ENCODE measurements at regions not wholly inside any gene's neighbourhood (a gene's known extent, or its start where the extent isn't known, plus 50 kb on each side); places are given as distances from the start of the nearest gene placed in this dataset.
A peak's percentile ranks its signal among the peaks of the same experiment; 100 is the strongest.

GRCh38 chr2:113829761-113830160 is 60.1 kb upstream of the ACTR3 start:
- DNase-seq = peak; percentile 64
- H3K4me3 ChIP-seq (ENCODE audit: low read depth, low read length) = no peak overlapping the region

GRCh38 chr2:113829270-113829669 is 60.6 kb upstream of the ACTR3 start:
- no peaks in the 10 kb centered on the region for H3K36me3 ChIP-seq
- DNase-seq = no peak
- H3K9me3 ChIP-seq (ENCODE audit: severe bottlenecking) = no peaks in the 10 kb centered on the region
- no peak for TF ChIP-seq CTCF (IDR thresholded peaks at IDR 0.05; ENCODE audit: low read depth, low read length)
- no peaks in the 10 kb centered on the region for H3K27me3 ChIP-seq (ENCODE audit: insufficient read depth, low read depth, severe bottlenecking)
- no peak overlapping the region for H3K4me3 ChIP-seq (ENCODE audit: low read depth, low read length)
- H3K27ac ChIP-seq = no peak overlapping the region

More at GRCh38 chr2:113829761-113830160, 60.1 kb upstream of the ACTR3 start:
- H3K36me3 ChIP-seq = no peaks in the 10 kb centered on the region
- H3K27ac ChIP-seq = no peak overlapping the region
- no peak for TF ChIP-seq CTCF (IDR thresholded peaks at IDR 0.05; ENCODE audit: low read depth, low read length)
- H3K27me3 ChIP-seq (ENCODE audit: insufficient read depth, low read depth, severe bottlenecking) = no peaks in the 10 kb centered on the region
- no peaks in the 10 kb centered on the region for H3K9me3 ChIP-seq (ENCODE audit: severe bottlenecking)

- no peaks in the 10 kb centered on the region for H3K27me3 ChIP-seq (ENCODE audit: insufficient read depth, low read depth, severe bottlenecking)
- no peak overlapping the region for H3K27ac ChIP-seq
Observed at GRCh38 chr2:113828049-113828742, 61.7 kb upstream of the ACTR3 start.

GRCh38 chr2:113827426-113827825 is 62.5 kb upstream of the ACTR3 start:
- no peak for TF ChIP-seq CTCF (IDR thresholded peaks at IDR 0.05; ENCODE audit: low read depth, low read length)
- H3K27ac ChIP-seq = no peak overlapping the region
- H3K9me3 ChIP-seq (ENCODE audit: severe bottlenecking) = no peaks in the 10 kb centered on the region
- no peaks in the 10 kb centered on the region for H3K27me3 ChIP-seq (ENCODE audit: insufficient read depth, low read depth, severe bottlenecking)
- DNase-seq = no peak
- no peak overlapping the region for H3K4me3 ChIP-seq (ENCODE audit: low read depth, low read length)
- no peaks in the 10 kb centered on the region for H3K36me3 ChIP-seq

More at GRCh38 chr2:113828049-113828742, 61.7 kb upstream of the ACTR3 start:
- no peak for TF ChIP-seq CTCF (IDR thresholded peaks at IDR 0.05; ENCODE audit: low read depth, low read length)
- Histone ChIP-seq H3K4me3 (ENCODE audit: low read depth, low read length) (no peak overlapping the region), H3K36me3 (no peaks in the 10 kb centered on the region), H3K9me3 (ENCODE audit: severe bottlenecking) (no peaks in the 10 kb centered on the region)
- DNase-seq = no peak

GRCh38 chr2:113826346-113827285 is 63.3 kb upstream of the ACTR3 start:
- no peak overlapping the region for H3K4me3 ChIP-seq (ENCODE audit: low read depth, low read length)
- H3K27ac ChIP-seq = no peak overlapping the region
- H3K36me3 ChIP-seq = no peaks in the 10 kb centered on the region
- TF ChIP-seq CTCF (IDR thresholded peaks at IDR 0.05; ENCODE audit: low read depth, low read length) = no peak
- no peaks in the 10 kb centered on the region for H3K27me3 ChIP-seq (ENCODE audit: insufficient read depth, low read depth, severe bottlenecking)
- no peaks in the 10 kb centered on the region for H3K9me3 ChIP-seq (ENCODE audit: severe bottlenecking)
- no peak for DNase-seq
